ENCODE measurements at regions not wholly inside any gene's neighbourhood (a gene's known extent, or its start where the extent isn't known, plus 50 kb on each side); places are given as distances from the start of the nearest gene placed in this dataset.

DNA sequence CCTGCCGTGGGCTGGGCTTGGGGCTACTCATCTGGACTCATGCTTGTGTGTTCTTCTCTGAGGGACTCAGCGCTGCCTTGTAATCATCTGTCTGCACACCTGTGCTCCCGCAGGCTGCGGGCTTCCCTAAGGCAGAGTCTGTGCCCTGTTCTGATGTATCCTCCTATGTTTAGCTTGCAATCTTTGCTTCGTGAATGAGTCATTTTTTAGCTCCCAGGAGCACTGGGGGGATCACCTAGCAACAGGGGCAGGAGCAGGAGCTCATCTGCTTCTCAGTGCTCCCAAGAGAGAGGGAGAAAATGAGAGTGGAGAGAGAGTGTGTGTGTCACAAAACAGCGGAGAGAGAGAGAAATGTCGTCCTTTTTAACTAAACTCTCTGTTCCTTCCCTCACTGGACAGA is 202.4 kb upstream of the ZNF618 start:
- ChIA-PET CTCF (no interaction called here), POLR2A (ENCODE audit: unreplicated experiment) (no interaction called here)
- dilution Hi-C loops (cut with HindIII; ENCODE audit: low sequenced_read_pairs, unreplicated experiment) (no loop called here), intact Hi-C loops (cut with micrococcal nuclease) (no loop called here), in situ Hi-C loops (cut with MboI; ENCODE audit: low sequenced_read_pairs) (no loop called here)
- no peak overlapping the region for H2BK15ac ChIP-seq (ENCODE audit: low read depth, low read length)
- no peaks in the 10 kb centered on the region for H4K20me1 ChIP-seq (ENCODE audit: insufficient read depth, low read length)
- no peak overlapping the region for H3K56ac ChIP-seq (ENCODE audit: extremely low read depth, insufficient read depth, low read length)
- peak overlapping the region in 1 of 2 experiments; percentile 54; a peak in 1 of 4 replicates for H4K8ac ChIP-seq (ENCODE audit: low read depth in 2 of 2, low read length in 2 of 2)
- H2AK5ac ChIP-seq (ENCODE audit: low read depth, low read length): peak overlapping the region; percentile 81
- H2BK5ac ChIP-seq (ENCODE audit: low read depth, low read length, poor library complexity, severe bottlenecking): peak overlapping the region; percentile 14
- no peak overlapping the region for H3K27ac ChIP-seq (ENCODE audit: insufficient read depth, low read length)
- peak overlapping the region; percentile 71 for H2AFZ ChIP-seq (replicated peaks; ENCODE audit: low read length, poor library complexity)
- H4K5ac ChIP-seq (ENCODE audit: low read depth, low read length): no peak overlapping the region
- peaks cover 21% of the 10 kb centered on the region for H3K4me1 ChIP-seq (ENCODE audit: control insufficient read depth, insufficient read depth, low read length)
- no peak overlapping the region for H4K91ac ChIP-seq (ENCODE audit: insufficient read depth, low read depth, low read length)
- DNase-seq: peak; percentile 71
- no CpG with 5 or more reads among the region's 7 CpGs for WGBS, 2 experiments (ENCODE audit: extremely low coverage in 2 of 2, insufficient read length in 1 of 2)
- peak overlapping the region; percentile 98; the same call in 1 of the 2 replicates for H2BK120ac ChIP-seq (ENCODE audit: low read depth, low read length)
- H3K4ac ChIP-seq (ENCODE audit: low read depth, low read length): peak overlapping the region; percentile 17
- H2BK20ac ChIP-seq (ENCODE audit: low read depth, low read length): peak overlapping the region; percentile 8; the same call in 1 of the 2 replicates
- H3K14ac ChIP-seq (replicated peaks; ENCODE audit: low read depth, low read length): peak overlapping the region; percentile 12
- peak; percentile 2; the same call in 1 of the 2 replicates for ATAC-seq (ENCODE audit: low read depth)
- H3K36me3 ChIP-seq (ENCODE audit: control insufficient read depth, insufficient read depth, low read length): no peaks in the 10 kb centered on the region
- H3K9me3 ChIP-seq (ENCODE audit: control insufficient read depth, insufficient read depth, low read length): peaks cover 2% of the 10 kb centered on the region; the same call in 1 of the 2 replicates
- H3K9me1 ChIP-seq (ENCODE audit: insufficient read depth, low read length): peaks cover 21% of the 10 kb centered on the region
- H3K9ac ChIP-seq (ENCODE audit: low read depth, low read length): no peak overlapping the region
- peak overlapping the region; percentile 21 for H2AK9ac ChIP-seq (replicated peaks; ENCODE audit: low read depth, low read length, poor library complexity)
- peak overlapping the region; percentile 2; the same call in 1 of the 2 replicates for H3K23ac ChIP-seq (ENCODE audit: low read depth, low read length)
- H3K79me1 ChIP-seq (ENCODE audit: low read depth in 1 of 2, low read length in 2 of 2): no peaks in the 10 kb centered on the region
- no TSS peak for BruUV-seq (replicated peaks)
- H3K4me3 ChIP-seq (ENCODE audit: insufficient read depth, low read depth, low read length): no peak overlapping the region
- H3K4me2 ChIP-seq (ENCODE audit: low read depth, low read length): no peak overlapping the region
- no peaks in the 10 kb centered on the region for H3K27me3 ChIP-seq (ENCODE audit: control insufficient read depth, insufficient read depth, low read length)
- H3K18ac ChIP-seq (ENCODE audit: low read depth, low read length): no peak overlapping the region
- TF ChIP-seq CEBPB (IDR thresholded peaks at IDR 0.05; ENCODE audit: low read depth, low read length) (no peak), BHLHE40 (IDR thresholded peaks at IDR 0.05; ENCODE audit: low read depth, low read length) (no peak), RAD21 (IDR thresholded peaks at IDR 0.05; ENCODE audit: low read length) (no peak), MXI1 (IDR thresholded peaks at IDR 0.05; ENCODE audit: borderline replicate concordance, low read depth, low read length) (no peak), MAZ (IDR thresholded peaks at IDR 0.05; ENCODE audit: borderline replicate concordance, low read depth, low read length) (no peak), RCOR1 (IDR thresholded peaks at IDR 0.05; ENCODE audit: insufficient replicate concordance, low read length) (no peak), SMC3 (IDR thresholded peaks at IDR 0.05; ENCODE audit: low read depth, low read length) (no peak), CHD1 (IDR thresholded peaks at IDR 0.05; ENCODE audit: low read depth, low read length) (no peak), FOS (IDR thresholded peaks at IDR 0.05; ENCODE audit: low read depth, low read length) (no peak), RFX5 (IDR thresholded peaks at IDR 0.05; ENCODE audit: low read depth, low read length) (no peak), POLR2A (IDR thresholded peaks at IDR 0.05; ENCODE audit: low read depth, low read length) (no peak), MAFK (IDR thresholded peaks at IDR 0.05; ENCODE audit: low read depth, low read length) (no peak), NFE2L2 (IDR thresholded peaks at IDR 0.05; ENCODE audit: low read depth, low read length) (no peak)
- TF ChIP-seq, protein P1, sequence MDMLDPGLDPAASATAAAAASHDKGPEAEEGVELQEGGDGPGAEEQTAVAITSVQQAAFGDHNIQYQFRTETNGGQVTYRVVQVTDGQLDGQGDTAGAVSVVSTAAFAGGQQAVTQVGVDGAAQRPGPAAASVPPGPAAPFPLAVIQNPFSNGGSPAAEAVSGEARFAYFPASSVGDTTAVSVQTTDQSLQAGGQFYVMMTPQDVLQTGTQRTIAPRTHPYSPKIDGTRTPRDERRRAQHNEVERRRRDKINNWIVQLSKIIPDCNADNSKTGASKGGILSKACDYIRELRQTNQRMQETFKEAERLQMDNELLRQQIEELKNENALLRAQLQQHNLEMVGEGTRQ (IDR thresholded peaks at IDR 0.05; ENCODE audit: low read depth, low read length): no peak
- TF ChIP-seq, protein P2, sequence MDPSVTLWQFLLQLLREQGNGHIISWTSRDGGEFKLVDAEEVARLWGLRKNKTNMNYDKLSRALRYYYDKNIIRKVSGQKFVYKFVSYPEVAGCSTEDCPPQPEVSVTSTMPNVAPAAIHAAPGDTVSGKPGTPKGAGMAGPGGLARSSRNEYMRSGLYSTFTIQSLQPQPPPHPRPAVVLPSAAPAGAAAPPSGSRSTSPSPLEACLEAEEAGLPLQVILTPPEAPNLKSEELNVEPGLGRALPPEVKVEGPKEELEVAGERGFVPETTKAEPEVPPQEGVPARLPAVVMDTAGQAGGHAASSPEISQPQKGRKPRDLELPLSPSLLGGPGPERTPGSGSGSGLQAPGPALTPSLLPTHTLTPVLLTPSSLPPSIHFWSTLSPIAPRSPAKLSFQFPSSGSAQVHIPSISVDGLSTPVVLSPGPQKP (IDR thresholded peaks at IDR 0.05; ENCODE audit: borderline replicate concordance, low read depth, low read length): no peak
- TF ChIP-seq, protein P3, sequence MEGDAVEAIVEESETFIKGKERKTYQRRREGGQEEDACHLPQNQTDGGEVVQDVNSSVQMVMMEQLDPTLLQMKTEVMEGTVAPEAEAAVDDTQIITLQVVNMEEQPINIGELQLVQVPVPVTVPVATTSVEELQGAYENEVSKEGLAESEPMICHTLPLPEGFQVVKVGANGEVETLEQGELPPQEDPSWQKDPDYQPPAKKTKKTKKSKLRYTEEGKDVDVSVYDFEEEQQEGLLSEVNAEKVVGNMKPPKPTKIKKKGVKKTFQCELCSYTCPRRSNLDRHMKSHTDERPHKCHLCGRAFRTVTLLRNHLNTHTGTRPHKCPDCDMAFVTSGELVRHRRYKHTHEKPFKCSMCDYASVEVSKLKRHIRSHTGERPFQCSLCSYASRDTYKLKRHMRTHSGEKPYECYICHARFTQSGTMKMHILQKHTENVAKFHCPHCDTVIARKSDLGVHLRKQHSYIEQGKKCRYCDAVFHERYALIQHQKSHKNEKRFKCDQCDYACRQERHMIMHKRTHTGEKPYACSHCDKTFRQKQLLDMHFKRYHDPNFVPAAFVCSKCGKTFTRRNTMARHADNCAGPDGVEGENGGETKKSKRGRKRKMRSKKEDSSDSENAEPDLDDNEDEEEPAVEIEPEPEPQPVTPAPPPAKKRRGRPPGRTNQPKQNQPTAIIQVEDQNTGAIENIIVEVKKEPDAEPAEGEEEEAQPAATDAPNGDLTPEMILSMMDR (conservative IDR thresholded peaks at IDR 0.05; ENCODE audit: low read depth, low read length): no peak

Data from IMR-90 (cell line).